ENCODE measurements at regions not wholly inside any gene's neighbourhood (a gene's known extent, or its start where the extent isn't known, plus 50 kb on each side); places are given as distances from the start of the nearest gene placed in this dataset.
"Not testable (repeated sequence)": the region's sequence is repeated elsewhere in the genome, so short reads cannot be mapped to it uniquely, and the experiment has no call there.

DNA sequence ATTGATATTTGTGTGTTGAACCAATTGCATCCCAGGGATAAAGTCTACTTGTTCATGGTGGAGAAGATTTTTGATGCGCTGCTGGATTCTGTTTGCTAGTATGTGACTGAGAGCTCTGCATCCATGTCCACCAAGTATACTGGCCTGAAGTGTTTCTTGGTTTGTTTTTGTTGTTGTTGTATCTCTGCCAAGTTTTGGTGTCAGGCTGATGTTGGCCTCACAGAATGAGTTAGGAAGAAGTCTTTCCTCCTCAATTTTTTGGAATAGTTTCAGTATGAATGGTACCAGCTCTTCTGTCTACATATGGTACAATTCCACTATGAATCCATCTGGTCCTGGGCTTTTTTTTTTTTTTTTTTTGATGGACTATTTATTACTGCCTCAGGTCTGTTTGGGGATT is 50.9 kb upstream of the OSTN start:
- in situ Hi-C loops (cut with HindIII; ENCODE audit: low pct_unique_long_range_greater_than_20kb, low sequenced_read_pairs), result no loop called here

DNA sequence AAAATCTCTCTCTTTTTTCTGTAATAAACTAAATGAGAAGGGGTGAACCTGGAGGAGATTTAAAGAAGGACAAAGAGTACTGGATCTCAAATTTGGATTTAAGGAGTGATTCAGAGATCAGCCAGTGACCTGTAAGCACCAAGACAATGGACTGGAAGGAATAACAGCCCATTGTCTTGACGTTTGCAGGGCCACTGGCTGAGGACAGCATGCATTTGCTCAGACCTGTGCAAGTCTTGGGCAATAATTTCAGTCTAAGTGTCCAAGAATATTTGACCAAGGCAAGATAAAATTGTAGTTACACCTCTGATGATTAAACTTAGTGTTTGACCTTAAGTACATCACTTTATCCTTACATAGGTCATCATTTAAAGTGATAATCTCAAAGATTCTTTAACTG is 55.8 kb upstream of the OSTN start:
- DNase-seq (ENCODE audit: low read depth, low spot score), result no peak
- in situ Hi-C loops (cut with HindIII; ENCODE audit: low pct_unique_long_range_greater_than_20kb, low sequenced_read_pairs), result no loop called here

More for the DNA sequence above, 50.9 kb upstream of the OSTN start:
- DNase-seq (ENCODE audit: low read depth, low spot score), result no peak

DNA sequence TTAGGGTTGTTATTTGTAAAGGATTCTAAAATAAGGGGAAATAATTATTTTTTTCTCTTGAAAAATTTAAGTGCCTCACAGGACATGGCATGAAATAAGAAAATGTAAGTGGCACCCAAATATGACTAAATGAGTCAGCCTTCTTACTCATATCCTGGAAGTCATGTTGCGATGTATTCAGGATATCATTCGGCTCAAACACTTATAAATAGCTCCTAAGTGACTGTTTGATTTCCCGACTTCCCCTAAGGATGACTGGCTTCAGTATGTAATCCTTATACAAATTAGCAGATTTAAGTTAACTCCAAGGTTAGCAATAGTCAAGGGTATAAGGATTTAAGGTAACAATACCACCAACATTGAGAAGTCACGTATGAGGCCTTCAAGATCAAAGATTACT is 57.3 kb upstream of the OSTN start:
- in situ Hi-C loops (cut with HindIII; ENCODE audit: low pct_unique_long_range_greater_than_20kb, low sequenced_read_pairs), result no loop called here
- no peak for DNase-seq (ENCODE audit: low read depth, low spot score)

DNA sequence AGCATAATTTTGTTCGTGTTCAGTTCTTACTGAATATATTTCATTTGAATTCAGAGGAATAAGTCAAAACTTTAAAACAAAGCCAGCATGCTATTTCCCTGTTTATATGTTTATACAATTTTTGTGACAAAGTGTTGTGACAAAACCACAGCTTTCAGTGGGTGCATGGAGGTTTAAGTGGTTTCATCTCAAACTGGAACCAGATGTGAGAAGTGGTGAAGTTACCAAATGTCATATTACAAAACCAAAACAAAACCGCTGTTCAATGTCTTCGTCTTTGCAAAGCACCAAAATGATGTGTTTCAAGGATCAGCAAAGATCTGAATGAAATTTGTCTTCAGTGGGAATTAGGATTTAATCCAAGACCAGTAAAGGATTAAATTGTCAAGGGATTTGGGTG is 59.3 kb upstream of the OSTN start:
- in situ Hi-C loops (cut with HindIII; ENCODE audit: low pct_unique_long_range_greater_than_20kb, low sequenced_read_pairs), result no loop called here
- no peak for DNase-seq (ENCODE audit: low read depth, low spot score)

DNA sequence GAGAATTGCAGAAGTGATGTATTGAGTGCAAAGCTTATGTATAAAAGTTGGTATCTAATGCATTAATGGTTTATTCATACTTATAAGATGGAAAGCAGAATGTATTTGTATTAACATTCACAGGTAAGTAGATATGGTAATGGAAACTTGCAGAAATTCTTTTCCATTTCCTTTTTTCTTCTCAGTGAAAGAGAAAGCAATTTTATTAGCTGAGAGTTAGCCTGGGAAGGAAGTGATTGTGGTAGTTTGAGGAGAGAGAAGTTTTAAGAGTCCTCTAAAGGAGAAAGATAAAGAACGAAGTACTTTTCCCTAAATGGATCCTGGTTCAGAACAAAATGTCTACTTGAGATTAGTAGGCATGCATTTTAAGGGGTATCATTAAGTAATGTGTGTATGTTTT is 60.1 kb upstream of the OSTN start:
- DNase-seq (ENCODE audit: low read depth, low spot score), result no peak
- in situ Hi-C loops (cut with HindIII; ENCODE audit: low pct_unique_long_range_greater_than_20kb, low sequenced_read_pairs), result no loop called here

DNA sequence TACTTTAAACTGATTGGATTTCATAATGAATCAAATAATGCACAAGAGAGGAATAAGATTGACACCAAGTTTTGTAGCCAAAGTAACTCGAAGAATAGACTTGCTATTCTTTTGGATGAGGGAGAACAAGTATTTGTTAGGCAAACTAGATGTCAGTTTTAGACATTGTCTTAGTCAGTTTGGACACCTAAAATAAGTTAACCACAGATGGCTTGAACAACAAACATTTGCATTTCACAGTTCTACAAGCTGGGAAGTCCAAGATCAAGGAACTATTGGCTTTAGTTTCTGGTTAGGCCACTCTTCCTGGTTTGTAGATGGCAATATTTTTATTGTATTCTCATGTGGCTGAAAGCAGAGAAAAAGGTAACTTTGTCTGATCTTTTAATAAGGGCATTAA is 61.3 kb upstream of the OSTN start:
- in situ Hi-C loops (cut with HindIII; ENCODE audit: low pct_unique_long_range_greater_than_20kb, low sequenced_read_pairs), result no loop called here
- DNase-seq (ENCODE audit: low read depth, low spot score), result no peak

DNA sequence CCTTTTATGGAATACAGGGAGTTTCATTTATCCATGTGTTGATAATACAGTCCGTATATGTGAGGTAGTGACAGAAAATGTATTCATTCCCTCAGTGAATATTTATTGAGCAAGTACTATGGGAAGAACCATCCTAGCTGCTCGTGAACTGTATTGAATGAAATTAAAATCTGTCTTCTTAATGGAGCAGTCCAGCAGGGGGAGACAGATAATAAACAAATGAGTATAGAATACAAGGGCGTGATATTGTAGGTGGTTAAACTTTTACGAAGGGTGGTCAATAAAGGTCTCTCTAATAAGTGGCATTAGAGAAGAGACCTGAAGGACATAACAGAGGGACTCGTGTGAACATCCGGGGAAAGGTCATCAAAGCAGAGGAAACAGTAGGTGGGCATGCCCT is 62.7 kb upstream of the OSTN start:
- peak; percentile 61 for DNase-seq (ENCODE audit: low read depth, low spot score)
- in situ Hi-C loops (cut with HindIII; ENCODE audit: low pct_unique_long_range_greater_than_20kb, low sequenced_read_pairs), result no loop called here

DNA sequence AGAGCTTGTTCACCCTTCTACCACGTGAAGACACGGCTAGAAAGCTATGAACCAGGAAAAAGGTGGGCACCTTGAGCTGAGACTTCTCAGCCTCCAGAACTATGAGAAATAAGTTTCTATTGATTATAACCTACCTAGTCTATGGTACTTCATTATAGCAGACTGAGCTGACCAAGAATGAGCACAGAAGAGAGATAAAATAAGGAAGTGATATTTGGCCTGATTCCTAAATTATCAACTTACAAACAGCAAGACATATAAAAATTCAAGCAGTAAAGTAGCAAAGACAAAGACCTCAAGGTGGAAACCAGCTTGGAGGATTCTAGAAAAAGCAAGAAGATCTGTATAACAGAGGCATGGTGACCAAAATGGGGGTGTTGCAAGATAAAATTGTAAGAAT is 63.9 kb upstream of the OSTN start:
- no peak for DNase-seq (ENCODE audit: low read depth, low spot score)
- in situ Hi-C loops (cut with HindIII; ENCODE audit: low pct_unique_long_range_greater_than_20kb, low sequenced_read_pairs), result no loop called here

DNA sequence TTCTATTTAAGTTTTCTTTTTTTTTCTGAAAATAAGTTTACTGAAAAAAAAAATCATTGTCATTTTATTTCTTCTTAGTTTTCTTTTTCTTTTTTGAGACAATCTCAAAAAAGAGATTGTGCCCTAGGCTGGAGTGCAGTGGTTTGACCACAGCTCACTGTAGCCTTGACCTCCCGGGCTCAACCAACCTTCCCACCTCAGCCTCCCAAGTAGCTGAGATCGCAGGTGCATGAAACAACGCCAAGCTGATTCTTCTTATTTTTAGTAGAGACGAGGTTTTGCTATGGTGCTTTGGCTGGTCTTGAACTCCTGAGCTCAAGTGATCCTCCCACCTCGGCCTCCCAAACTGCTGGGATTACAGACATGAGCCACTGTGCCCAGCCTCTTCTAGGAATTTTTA is 65.7 kb upstream of the OSTN start:
- DNase-seq (ENCODE audit: low read depth, low spot score), result no peak
- in situ Hi-C loops (cut with HindIII; ENCODE audit: low pct_unique_long_range_greater_than_20kb, low sequenced_read_pairs), result no loop called here

DNA sequence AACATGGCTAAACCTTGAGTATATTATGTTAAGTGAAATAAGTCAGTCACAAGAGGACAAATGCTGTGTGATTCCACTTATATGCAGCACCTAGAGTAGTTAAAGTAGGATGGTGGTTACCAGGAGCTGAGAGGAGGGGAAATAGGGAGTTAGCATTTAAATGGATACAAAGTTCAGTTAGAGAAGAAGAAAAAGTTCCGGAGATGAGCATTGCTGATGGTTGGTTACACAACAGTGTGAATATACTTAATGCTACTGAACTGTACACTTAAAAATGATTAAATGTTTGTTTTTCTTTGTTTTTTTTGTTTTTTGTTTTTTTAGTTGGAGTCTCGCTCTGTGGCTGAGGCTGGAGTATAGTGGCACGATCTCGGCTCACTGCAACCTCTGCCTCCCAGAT is 67.7 kb upstream of the OSTN start:
- no peak for DNase-seq (ENCODE audit: low read depth, low spot score)
- in situ Hi-C loops (cut with HindIII; ENCODE audit: low pct_unique_long_range_greater_than_20kb, low sequenced_read_pairs), result no loop called here

DNA sequence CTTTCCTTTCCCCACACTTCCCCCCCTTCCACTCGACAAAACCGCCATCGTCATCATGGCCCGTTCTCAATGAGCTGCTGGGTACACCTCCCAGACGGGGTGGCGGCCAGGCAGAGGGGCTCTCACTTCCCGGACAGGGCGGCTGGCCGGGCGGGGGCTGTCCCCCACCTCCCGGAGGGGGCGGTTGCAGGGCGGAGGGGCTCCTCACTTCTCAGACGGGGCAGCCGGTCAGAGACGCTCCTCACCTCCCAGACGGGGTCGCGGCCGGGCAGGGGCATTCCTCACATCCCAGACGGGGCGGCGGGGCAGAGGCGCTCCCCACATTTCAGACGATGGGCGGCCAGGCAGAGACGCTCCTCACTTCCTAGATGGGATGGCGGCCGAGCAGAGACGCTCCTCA is 74.2 kb upstream of the OSTN start:
- in situ Hi-C loops (cut with HindIII; ENCODE audit: low pct_unique_long_range_greater_than_20kb, low sequenced_read_pairs); DNase-seq (ENCODE audit: low read depth, low spot score): not testable (repeated sequence)

DNA sequence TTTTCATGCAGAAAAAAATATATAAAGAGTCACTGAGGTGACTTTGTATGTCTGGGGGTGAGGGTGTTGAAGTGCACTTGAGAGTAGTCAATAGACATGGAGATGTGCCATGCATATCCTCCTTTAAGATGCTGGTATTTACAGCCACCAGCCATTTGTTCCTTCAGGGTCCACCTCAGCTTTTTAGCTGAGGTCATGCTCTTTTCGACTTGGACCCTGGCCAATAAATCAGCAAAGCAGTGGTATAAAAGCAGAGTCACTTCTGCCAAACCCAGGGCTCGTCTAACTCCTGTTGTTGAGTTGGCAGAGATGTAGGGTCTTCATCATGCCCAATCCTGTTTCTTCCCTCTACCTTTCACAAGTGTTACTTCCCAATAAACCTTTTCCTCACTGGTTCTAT is 75.1 kb upstream of the OSTN start:
- DNase-seq (ENCODE audit: low read depth, low spot score), result no peak
- in situ Hi-C loops (cut with HindIII; ENCODE audit: low pct_unique_long_range_greater_than_20kb, low sequenced_read_pairs), result no loop called here

DNA sequence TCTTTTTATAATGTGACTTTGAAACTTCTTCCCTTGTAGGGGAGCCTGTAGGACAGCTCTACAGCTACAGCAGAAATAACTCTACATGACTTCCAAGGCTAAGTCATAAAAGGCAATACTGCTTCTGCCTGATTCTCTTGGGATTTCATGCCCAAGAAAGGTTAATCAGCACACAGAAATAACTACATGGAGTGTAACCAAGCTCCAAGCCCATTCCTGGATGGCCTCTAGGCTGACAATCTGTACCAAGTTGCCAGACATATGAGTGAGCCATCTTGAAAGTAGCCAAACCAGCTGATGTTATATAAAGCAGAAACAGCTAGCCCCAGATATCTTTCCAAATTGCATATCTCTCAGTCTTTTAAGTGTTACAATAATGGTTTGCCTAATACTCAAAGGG is 75.8 kb upstream of the OSTN start:
- DNase-seq (ENCODE audit: low read depth, low spot score), result no peak
- in situ Hi-C loops (cut with HindIII; ENCODE audit: low pct_unique_long_range_greater_than_20kb, low sequenced_read_pairs), result no loop called here

DNA sequence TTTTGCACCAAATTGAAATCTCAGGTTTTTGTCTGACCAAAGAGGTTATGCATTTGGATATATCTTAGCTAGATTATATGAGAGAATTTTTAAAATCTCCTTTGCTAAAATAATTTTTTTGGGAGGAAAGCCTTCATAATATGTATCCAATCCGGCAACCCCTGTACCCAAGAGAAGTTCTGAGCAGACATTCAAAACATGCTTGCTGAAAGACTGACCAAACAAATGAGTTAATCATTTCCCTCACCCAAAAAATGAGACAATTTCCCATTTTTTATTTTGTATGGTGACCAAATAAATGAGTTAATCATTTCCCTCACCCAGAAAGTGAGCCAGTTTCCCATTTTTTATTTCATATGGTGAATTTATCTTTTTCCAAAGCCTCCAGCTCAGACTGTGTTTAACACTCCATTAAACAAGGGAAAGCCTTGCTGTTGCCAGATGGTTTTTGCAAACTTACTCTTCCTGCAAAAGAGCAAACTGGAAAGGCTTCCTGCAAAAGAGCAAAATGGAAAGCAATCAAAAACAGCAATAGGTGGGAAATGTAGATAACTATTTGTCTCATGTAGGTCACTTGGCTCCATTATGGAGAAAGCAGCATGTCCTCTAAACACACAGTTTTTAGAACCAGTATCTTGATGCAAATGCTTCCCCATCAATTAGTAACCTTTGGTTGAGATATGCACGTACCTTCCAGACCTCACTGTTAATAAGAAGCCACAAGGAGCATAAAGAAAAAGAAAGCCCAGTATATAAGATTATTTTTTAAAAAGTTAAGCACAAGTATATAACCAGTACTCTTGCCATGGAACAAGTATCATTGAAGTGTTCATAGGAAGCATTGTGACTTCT is 78.4 kb upstream of the OSTN start:
- in situ Hi-C loops (cut with HindIII; ENCODE audit: low pct_unique_long_range_greater_than_20kb, low sequenced_read_pairs), result no loop called here
- DNase-seq (ENCODE audit: low read depth, low spot score), result no peak

DNA sequence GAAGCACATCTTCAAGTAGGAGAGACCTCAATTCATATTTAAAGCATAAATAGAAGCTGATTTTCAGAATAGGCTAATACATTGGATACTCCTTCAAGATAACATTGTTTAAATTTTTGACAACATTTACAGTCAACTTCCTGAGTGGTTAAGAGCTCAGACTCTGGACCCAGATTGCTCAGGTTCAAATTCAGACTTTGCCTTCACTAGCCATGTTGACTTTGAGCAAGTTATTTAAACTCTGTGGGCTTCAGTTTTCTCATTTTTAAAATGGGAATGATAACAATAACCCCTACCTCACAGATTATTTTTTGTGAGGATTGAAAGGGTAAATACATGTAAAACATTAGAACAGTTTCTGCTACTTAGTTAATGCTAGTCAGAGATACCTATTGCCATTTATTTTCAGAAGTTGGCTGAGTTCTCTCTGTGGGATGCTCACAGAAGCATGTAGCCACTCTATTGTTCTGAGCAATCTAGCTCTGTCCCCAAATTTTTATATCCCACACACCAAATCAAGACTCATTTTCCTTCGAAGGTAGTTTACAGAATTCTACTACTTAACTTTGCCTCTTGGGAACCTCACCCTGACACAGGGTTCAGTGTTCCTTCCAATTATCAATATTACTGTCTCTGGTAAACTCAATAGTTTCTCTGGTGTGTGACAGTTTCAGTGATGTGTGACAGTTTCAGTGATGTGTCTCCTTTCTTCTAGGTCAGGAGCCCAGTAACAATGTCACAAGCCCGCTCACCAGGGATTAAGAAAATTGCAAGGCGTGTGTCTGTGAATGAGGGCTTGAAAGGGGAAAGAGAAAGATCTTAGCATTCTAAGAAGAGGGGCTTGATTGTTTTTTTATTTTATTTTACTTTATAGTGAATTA is 79.4 kb upstream of the OSTN start:
- DNase-seq (ENCODE audit: low read depth, low spot score), result no peak
- in situ Hi-C loops (cut with HindIII; ENCODE audit: low pct_unique_long_range_greater_than_20kb, low sequenced_read_pairs), result no loop called here

DNA sequence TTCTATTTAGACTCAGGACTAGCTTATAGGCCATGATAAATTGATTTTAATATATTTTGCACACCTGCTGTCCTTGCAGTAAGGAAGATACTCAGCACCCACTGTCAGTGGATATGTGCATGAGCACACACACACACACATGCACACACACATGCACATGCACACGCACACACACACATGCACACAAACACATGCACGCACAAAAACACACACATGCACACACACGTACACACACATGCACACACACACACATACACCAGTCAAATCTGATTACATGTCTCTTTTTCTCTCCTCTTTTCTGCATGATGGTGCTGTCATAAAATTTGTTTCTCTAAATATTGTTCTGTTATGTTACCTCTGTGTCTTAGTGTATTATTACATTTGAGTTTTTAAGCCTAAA is 87.3 kb upstream of the OSTN start:
- in situ Hi-C loops (cut with HindIII; ENCODE audit: low pct_unique_long_range_greater_than_20kb, low sequenced_read_pairs), result no loop called here
- no peak for DNase-seq (ENCODE audit: low read depth, low spot score)

DNA sequence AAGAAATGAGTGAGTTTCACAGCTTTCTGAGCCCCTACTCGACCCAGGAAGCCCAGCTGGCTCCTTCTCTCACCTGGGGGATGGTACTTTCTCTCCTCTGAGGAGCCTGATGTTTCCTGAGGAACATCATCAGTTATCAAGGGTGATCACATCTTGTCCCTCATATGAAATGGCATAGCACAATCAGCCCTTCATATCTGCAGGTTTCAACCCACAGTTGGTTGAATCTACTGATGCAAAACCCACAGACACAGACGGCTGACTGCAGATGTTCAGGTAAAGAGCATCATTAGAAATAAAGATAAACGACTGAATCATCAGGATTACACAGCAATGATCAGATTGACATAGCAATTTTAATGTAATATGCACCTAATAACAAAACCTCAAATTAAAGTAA is 93.6 kb upstream of the OSTN start:
- in situ Hi-C loops (cut with HindIII; ENCODE audit: low pct_unique_long_range_greater_than_20kb, low sequenced_read_pairs), result no loop called here

DNA sequence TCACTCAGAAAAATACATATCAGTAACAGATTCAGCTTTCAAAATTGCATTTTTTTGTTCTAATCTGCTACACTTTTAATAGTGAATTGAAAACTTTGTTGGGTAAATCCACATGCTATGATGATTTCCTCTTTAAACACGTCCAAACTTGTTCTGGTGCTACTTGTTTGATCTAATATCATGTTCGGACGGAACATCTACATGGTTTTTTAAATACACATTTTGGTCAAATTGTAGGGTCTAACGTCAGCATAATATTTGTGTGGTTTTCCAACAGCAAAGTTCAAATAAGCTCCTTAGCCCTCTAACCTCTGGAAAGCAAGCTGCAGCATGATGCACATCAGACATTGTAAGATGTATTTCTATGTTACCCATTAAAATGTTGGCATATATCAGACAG is 98.5 kb upstream of the OSTN start:
- in situ Hi-C loops (cut with HindIII; ENCODE audit: low pct_unique_long_range_greater_than_20kb, low sequenced_read_pairs), result no loop called here
- no peak for DNase-seq (ENCODE audit: low read depth, low spot score)

More for the DNA sequence above, 93.6 kb upstream of the OSTN start:
- DNase-seq (ENCODE audit: low read depth, low spot score), result no peak
